PFSK-1 (cell line): ENCODE measurements at regions not wholly inside any gene's neighbourhood (a gene's known extent, or its start where the extent isn't known, plus 50 kb on each side); places are given as distances from the start of the nearest gene placed in this dataset.

Source experiments
- POLR2AphosphoS5 ChIP-seq: IDR thresholded peaks from 2 replicates; pipeline ENCODE4 v1.6.1; 2012; ENCODE audit warnings: low read depth, mild to moderate bottlenecking, control low read depth, low read length, moderate library complexity
- REST ChIP-seq, 2 experiments: IDR thresholded peaks; 2 replicates each; pipeline versions ENCODE4 v1.6.1 to v1.8.0; 2011 to 2012; ENCODE audit warnings: low read depth in 2 of 2, low read length in 2 of 2, control low read depth in 1 of 2, inconsistent platforms in 1 of 2, mild to moderate bottlenecking in 1 of 2, moderate library complexity in 1 of 2; ENCODE audit not compliant: insufficient read depth in 1 of 2

GRCh38 chr3:13161771-13162535 lies 88.7 kb upstream of the IQSEC1 start:
- no peak for TF ChIP-seq POLR2AphosphoS5
- TF ChIP-seq REST (IDR thresholded peaks at IDR 0.05; ENCODE audit: insufficient read depth in 1 of 2, low read depth in 2 of 2, low read length in 2 of 2), result no peak
